ENCODE measurements at regions not wholly inside any gene's neighbourhood (a gene's known extent, or its start where the extent isn't known, plus 50 kb on each side); places are given as distances from the start of the nearest gene placed in this dataset.

DNA sequence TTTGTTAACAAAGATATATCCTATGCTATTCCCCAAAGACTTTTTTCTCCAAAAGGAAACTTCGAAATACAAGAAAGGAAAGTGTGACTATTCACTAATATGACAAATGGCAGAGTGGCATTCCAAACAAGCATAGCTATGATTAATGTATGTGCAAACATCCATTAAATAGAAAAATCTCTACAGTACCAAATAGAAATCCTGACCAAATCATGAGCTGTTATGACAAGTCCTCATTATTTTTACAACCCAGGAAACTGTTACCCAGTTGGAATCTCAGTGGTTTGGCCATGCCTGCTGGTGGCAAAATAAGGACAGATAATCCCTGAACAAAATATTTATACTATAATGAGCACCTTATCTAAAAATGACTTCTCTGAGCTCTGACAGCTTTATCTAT is 202.1 kb downstream of the SEC23A start:
- DNase-seq, result no peak

- no peak for DNase-seq
Measured at GRCh38 chr14:38887696-38888095, 215.3 kb downstream of the SEC23A start.

DNA sequence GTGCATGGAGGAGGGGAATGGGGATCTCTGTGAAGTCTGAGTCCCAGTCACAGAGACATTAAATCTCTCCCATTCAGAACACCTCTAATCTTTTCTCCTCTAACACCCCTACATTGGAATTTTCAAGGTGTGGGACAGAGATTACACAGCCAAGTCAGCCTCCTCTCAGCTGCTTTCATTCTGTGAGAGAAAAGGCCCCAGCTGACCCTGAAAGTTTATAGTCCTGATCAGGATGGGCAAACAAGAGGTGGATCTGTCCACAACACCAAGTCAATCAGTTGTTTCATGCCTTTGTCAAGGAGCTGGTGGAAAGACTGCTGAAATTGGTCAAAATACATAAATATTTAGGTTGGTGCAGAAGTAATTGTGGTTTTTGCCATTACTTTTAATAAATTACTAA is 218.9 kb downstream of the SEC23A start:
- DNase-seq, result no peak

DNA sequence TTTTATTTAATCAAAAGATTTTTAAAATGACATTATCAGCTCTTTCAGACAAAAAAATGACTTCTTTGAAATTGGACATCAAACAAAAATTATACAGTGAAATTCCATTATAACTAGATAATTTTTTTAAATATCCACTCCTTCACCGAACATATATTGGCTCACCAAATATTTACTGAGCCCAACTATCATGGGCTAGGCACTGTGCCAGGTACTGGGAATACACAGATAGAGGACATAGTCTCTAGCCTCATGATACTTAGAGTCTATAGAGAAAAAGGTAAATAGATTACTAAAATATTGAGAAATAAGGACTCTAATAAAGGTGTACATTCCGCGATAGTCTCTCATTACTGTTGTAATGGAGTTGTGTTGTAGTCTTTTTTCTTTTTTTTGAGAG is 219.9 kb downstream of the SEC23A start:
- no peak for DNase-seq

DNA sequence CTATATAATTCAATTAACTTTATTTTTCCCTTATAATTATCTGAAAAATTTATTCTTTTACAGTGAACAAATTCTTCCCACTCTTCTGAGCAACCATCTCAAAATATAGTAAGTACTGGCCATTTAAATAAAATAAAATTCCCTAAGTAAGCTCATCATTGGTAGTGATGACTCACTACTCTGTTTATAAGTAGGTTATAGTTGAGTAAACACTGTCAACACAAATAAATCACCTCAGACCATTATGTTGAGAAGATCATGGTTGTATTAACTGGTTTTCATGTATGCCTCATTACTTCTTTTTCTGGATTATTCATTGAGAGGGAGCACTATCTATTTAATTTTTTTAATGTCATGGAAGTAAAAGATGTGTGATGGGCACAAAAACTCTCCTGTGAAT is 220.5 kb downstream of the SEC23A start:
- no peak for DNase-seq

DNA sequence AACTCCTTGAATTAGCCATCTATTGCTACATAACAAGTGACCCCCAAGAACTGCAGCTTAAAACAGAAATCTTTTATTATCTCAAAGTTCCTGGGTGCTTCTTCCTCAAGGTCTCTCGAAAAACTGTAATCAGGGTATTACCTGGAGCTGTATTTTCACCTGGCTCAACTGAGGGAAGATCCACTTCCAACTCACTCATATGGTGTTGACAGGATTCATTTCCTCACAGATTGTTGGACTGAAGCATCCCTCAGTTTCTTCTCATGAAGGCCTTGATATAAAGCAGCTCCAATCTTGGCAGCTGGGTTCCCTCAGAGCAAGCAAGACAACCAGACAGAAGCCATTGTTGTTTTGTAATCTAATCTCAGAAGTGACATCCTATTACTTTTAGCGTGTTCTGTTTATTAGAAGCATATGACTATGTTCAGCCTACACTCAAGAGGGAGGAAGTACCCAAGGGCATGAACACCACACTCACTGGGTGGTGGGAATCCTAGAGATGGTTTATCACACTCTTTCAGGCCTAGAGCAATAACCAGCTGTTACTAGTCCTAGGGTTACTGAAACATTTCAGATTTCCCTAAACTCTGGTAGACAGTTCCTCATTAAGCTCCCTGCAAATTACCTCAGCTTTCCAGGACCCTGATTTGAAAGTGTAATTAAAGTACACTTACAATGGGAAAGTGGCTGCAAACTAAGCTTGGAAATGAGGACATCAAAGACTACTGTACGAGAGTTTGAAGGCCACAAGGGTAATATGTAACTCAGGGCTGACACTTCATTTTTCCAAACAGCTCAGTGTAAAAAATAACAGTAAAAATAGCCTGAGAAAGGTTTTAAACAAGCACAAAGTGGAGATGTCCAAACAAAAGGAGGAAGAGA is 222.2 kb downstream of the SEC23A start:
- DNase-seq, result no peak

- DNase-seq, result no peak
Measured at GRCh38 chr14:38877744-38878388, 225.2 kb downstream of the SEC23A start.

DNA sequence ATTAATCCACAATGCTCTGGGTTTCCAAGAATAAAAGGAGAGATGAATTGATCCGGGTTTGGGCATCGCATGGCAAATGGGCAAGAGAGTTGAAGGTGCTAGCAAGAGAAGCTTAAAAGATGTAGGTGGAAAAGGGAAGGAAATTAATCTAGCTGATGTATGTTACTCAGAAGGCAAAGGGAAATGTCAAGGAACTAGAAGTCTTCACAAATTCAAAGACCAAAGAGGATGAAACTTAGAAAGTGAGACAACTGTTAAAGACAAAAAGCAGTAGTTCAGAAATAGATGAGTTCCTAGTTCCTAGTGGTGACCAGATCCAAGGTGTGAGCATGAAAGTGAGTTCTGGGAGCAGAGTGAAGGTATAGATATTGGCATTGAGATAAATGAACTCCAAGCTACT is 228.3 kb downstream of the SEC23A start:
- no peak for DNase-seq

DNA sequence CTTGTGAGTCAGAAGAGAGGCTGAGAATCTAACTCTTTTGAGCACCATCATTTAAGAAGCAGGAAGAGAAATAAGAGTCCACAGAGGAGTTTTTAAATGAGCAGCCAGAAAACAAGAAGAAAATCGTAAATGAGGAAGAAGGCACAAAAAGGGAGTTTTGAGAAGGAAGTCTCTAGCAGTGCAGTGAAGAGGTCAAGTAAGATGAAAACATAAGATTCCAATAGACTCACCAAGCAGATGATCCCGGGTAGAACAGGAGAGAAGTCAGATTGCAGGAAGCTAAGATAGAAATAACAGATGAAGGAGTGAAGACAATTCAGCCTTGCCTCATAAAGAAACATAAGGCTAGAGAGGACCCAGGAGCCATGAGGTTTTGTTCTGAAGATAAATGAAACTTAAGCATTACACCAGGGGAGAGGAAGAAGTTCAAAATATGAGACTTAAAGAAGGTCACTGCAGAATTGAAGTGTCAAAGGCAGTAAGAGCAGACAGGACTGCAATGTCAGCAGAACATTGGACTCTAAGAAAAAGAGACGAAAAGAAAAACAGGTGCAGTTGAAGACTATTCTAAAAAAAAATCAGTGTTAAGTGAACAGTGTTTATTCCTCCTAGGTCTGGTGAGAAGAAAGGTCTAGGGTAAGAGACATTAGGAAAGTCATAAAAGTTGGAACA is 229.0 kb downstream of the SEC23A start:
- no peak for DNase-seq

- no peak for DNase-seq
Measured at GRCh38 chr14:38870296-38870836, 232.7 kb downstream of the SEC23A start.

GRCh38 chr14:38868399-38869290 is 234.4 kb downstream of the SEC23A start:
- DNase-seq, result no peak

- DNase-seq, result peak; percentile 72
Measured at GRCh38 chr14:38867561-38868150, 235.4 kb downstream of the SEC23A start.

DNA sequence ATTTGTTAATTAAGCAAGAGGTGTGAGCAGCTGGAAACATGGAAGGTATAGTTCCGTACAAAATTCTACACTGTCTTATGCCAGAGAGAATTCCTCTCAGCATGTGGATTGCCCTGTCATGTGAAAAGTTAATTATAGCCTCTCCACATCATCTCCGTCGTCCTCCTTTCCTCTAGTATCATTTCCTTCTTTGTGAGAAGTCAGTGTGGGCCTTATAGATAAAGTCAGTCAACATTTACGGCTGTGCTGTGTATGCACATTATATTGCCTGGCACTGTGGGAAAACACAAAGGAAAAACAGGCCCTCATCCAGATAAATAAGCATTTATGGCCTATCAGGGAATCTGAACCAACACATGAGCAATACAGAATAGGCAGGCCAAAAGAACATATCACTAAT is 236.6 kb downstream of the SEC23A start:
- no peak for DNase-seq

DNA sequence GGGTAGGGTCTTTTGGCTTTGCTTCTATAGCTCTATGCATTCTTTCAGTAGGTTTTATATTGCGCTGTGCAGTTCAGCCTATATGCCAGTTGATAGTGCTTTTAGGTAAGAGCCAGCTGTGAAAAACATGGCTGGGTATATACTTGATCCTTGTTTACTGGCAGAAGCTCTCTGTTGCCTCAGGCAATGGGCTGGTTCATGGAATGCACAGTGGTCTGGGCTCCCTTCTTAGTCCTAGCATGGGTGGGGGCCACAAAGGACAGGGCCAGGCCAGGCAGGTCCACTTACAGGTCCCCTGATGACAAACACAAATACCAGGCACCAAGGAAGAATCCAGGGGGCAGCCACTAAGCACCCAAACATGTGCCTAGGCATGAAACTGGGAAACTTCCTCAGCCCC is 240.7 kb downstream of the SEC23A start:
- no peak for DNase-seq

GRCh38 chr14:38860530-38860929 is 242.5 kb downstream of the SEC23A start:
- no peak for DNase-seq

DNA sequence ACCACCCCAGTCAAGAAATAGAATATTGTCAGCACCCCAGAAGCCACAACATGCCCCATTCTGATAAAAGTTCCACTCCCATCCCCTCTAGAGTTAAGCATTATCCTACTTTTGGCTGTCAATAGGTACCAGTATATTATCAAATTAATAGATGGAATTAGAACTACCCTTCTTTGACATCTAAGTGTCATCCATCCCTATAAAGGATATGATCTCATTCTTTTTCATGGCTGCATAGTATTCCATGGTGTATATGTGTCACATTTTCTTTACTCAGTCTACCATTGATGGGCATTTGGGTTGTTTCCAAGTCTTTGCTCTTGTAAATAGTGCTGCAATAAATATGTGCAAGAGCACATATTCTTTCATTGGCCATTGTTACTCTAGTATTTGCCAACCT is 246.2 kb downstream of the SEC23A start:
- DNase-seq, result no peak

- no peak for DNase-seq
Measured at GRCh38 chr14:38855513-38855912, 247.5 kb downstream of the SEC23A start.

DNA sequence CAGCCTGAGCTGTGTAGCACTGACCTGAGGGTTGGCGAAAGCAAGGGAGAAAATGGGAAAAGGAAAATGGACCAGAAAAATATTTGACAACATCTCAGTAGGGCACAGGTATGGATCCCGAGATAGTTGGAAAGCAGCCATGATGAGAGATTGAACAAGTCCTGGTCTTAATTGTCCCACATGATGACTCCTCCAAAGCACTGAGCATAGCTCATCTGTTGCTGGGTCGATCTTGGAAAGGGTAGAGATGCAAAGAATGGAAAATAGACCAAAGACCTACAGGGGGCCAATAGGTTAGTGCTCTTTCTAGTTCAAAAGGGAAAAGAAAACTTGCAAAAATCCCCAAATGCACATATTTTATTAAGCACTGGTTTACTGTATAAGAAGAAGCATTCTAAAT is 251.9 kb downstream of the SEC23A start:
- DNase-seq, result no peak

- no peak for DNase-seq
Measured at GRCh38 chr14:38850664-38851063, 252.4 kb downstream of the SEC23A start.

GRCh38 chr14:38848243-38848935 is 254.6 kb downstream of the SEC23A start:
- DNase-seq, result no peak

- DNase-seq, result no peak
Measured at GRCh38 chr14:38847161-38847560, 255.9 kb downstream of the SEC23A start.
